Stimulated activated CD4-positive, alpha-beta T cell treated with anti-CD3 and anti-CD28 coated beads, Interleukin-15, amount 100 ng/mL, for 24 hours (primary cell): ENCODE measurements at regions not wholly inside any gene's neighbourhood (a gene's known extent, or its start where the extent isn't known, plus 50 kb on each side); places are given as distances from the start of the nearest gene placed in this dataset.
"Not testable (repeated sequence)": the region's sequence is repeated elsewhere in the genome, so short reads cannot be mapped to it uniquely, and the experiment has no call there.

Source experiments
- DNase-seq: peaks from one replicate; pipeline ENCODE4 v3.0.0-alpha.2; 2020

DNA sequence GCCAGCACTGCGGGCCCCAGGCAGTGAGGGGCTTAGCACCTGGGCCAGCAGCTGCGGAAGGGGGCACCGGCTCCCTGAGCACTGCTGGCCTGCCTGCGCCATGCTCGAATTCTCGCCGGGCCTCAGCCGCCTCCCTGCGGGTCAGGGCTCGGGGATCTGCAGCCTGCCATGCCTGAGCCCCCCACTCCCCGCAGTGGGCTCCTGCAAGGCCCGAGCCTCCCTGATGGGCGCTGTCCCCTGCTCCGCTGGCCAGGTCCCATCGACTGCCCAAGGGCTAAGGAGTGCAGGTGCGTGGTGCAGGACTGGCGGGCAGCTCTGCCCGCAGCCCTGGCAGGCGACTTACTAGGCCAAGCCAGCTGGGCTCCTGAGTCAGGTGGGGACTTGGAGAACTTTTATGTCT is 133.3 kb upstream of the LMNTD1 start:
- DNase-seq, result no peak

- DNase-seq, result no peak
Observed at GRCh38 chr12:25687226-25687625, 134.1 kb upstream of the LMNTD1 start.

- DNase-seq, result not testable (repeated sequence)
Observed at GRCh38 chr12:25688851-25689250, 135.8 kb upstream of the LMNTD1 start.

GRCh38 chr12:25689996-25690501 is 137.0 kb upstream of the LMNTD1 start:
- DNase-seq, result no peak

DNA sequence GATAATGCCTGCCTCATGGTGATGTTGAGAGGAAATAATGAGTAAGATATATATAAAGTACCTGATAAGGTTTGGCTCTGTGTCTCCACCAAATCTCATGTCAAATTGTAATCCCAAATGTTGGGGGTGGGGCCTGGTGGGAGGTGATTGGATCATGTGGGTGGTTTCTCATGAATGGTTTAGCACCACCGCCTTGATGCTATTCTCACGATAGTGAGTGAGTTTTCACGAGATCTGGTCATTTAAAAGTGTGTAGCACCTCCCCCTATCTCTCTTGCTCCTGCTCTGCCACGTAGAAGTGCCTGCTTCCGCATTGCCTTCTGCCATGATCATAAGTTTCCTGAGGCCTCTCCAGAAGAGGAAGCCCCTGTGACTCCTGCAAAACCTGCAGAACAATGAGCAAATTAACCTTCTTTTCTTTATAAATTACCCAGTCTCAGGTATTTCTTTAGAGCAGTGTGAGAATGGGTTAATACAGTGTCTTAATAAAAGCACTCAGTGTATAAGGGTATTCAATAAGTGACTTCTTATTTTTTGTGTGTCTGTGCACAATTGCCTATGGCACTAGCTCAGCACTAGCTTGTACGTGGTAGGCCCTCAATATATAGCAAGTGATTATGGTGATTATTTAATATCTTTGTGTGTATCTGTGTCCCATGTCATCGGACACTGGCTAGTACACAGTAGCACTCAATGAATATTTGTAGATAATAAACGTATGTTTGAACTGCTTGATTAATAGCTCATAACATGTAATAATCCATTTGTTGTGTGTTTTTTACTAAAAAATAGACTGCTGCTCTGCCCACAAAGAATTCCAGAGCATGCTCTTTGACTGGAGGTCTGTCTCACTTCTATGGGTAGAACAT is 138.1 kb upstream of the LMNTD1 start:
- no peak for DNase-seq

DNA sequence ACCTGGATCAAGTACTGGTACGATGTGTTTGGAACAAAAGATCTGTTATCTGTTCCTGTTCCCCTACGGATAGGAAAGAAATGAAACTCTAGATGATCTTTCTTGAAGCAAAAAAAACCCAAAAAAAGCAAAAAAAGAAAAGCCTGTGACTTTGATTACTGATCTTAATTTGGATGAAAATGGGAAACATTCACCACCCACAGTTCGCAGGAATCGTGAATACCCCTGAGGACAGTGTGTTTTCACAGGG is 138.7 kb upstream of the LMNTD1 start:
- no peak for DNase-seq

- DNase-seq, result no peak
Observed at GRCh38 chr12:25692115-25693035, 139.3 kb upstream of the LMNTD1 start.

GRCh38 chr12:25694072-25694471 is 141.0 kb upstream of the LMNTD1 start:
- no peak for DNase-seq

GRCh38 chr12:25695574-25695973 is 142.5 kb upstream of the LMNTD1 start:
- no peak for DNase-seq

GRCh38 chr12:25698772-25699171 is 145.7 kb upstream of the LMNTD1 start:
- DNase-seq, result no peak

DNA sequence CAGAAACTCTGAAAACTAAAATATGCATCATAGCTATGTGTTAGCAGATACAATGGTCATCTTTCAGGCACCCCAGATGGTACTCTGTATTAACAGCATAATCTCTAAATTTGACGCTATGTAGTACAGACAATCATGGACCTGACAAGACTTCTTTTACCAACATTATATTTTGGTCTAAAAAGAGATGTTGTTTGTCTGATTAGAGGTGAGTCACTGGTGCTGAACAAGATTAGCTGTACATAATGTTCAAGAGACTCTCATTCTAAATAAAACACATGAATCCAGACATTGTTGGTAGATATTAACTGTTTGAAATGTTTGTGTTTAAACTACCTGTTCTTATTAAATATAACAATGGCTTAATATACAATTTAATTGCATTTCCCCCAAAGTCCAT is 146.4 kb upstream of the LMNTD1 start:
- DNase-seq, result no peak

DNA sequence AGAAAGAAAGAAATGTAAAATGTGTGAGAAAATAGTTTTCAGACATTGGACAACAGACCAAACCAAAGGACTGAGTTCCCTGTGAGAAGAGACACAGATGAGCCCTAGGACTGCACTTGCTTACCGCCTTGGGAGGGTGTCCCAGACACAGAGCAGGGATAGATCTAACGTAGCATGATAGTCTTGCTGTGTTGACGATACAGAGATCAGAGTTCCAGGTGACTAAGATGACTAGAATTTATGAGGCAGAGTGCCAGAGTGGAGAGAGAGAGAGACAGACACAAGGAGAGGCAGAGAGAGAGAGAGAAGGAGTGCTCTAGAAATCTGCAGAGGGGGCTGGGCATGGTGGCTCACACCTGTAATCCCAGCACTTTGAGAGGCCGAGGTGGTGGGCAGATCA is 148.2 kb upstream of the LMNTD1 start:
- no peak for DNase-seq

DNA sequence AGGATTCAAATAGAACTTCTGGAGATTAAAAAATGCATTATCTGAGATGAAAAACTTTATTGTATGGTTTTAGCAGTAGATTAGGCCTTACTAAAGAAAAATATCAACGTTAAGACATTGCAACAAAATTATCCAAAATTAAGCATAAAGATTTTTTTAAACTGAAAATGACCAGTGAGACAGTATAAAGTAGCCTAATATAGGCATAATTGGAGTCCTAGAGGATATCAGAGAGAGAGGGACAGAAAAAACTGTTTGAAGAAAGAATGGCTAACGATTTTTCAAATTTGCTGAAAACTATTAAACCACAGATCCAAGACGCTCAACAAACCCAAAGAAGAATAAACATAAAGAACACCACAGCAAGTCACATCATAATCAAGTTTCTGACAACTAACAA is 149.5 kb upstream of the LMNTD1 start:
- DNase-seq, result no peak

DNA sequence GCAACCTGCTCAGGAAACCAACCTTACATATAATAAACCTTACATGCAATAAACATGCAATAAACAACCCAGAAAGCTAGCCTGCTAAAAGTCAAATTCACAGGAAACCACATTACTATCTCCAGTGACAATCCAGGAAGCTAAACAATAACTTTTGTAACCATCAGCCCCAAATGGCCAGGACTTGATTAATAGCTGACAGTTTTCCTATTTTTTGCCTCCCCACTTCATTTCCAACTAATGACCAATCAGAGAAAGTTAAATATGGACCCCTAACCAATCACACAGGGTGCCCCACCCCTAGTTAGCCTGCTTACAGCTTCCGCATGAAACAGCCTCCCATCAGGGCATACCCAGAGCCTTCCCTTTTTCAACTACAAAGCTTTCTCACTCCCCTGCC is 152.2 kb upstream of the LMNTD1 start:
- no peak for DNase-seq

DNA sequence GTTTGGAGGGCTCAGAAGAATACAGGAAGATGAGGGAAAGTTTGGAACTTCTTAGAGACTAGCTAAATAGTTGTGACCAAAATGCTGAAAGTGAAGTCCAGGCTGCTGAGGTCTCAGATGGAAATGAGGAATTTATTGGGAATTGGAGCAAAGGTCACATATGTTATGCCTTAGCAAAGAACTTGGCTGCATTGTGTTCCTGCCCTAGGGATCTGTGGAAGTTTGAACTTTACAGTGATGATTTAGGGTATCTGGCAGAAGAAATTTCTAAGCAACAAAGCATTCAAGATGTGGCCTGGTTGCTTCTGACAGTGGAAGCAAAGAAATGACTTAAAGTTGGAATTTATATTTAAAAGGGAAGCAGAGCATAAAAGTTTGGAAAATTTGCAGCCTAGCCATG is 153.6 kb upstream of the LMNTD1 start:
- not testable (repeated sequence) for DNase-seq

DNA sequence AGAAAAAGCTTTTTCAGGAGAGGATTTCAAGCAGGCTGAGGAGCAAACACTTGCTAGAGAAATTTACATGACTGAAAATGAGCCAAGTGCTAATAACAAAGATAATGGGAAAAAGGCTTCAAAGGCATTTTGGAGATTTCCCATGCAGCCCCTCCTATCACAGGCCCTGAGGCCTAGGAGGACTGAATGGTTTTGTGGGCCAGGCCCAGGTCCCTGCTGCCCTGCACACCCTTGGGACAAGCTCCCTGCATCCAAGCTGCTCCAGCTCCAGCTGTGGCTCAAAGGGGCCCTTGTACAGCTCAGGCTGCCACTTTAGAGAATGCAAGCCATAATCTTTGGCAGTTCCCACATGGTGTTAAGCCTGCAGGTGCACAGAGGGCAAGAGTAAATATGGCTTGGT is 154.0 kb upstream of the LMNTD1 start:
- no peak for DNase-seq

DNA sequence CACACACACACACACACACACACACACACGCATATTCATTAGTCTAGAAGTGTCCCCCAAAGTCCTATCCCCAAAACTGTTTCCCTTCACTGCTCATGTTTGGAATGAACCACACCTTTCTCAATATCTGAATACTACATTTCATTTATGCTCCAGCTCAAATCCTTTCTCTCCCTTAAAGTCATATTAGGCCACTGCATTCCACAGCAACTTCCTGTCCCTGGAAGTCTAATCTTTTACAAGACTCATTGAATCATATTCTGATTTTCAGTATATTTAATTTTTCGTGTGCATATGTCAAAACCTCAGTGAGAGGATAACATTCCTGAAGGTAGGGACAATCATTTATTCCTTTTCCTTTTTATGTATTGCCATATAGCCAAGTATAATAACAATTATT is 155.6 kb upstream of the LMNTD1 start:
- no peak for DNase-seq

DNA sequence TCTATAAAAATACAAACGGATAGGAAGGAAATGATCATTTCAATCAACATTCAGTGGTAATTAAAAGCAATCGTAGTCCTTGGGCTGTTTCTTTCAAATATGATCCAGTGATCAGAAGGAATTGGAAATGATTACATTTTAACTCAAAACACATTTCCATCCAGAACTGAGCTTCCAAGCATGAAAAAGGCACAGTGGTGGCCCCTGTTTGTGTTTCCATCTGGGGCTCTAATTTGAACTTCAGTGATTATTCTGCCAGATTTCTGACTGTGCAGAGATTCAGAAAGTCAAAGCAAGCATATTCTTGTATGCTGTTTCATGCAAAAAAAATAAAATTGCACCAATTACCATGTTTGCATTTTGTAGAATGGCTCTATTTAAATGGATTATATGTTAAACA is 157.0 kb upstream of the LMNTD1 start:
- DNase-seq, result no peak

GRCh38 chr12:25710938-25711605 is 158.0 kb upstream of the LMNTD1 start:
- not testable (repeated sequence) for DNase-seq

- DNase-seq, result no peak
Observed at GRCh38 chr12:25712169-25712568, 159.1 kb upstream of the LMNTD1 start.

DNA sequence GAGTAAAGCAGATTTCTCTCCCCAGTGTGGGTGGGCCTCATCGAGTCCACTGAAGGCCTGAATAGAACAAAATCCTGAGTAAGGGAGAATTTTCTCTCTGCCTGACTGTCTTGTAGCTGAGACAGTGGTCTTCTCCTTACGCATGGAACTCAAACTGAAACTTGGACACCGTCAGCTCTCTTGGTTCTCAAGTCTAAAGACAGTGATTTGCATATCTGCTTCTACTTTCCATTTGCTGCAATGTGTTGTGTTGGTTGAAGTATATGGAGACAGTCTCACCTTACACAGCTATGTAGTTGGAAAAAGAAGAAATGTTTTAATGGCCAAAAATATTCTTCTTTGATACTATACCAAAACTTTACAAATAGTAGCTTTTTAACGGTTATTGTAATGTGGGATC is 160.2 kb upstream of the LMNTD1 start:
- DNase-seq, result no peak

DNA sequence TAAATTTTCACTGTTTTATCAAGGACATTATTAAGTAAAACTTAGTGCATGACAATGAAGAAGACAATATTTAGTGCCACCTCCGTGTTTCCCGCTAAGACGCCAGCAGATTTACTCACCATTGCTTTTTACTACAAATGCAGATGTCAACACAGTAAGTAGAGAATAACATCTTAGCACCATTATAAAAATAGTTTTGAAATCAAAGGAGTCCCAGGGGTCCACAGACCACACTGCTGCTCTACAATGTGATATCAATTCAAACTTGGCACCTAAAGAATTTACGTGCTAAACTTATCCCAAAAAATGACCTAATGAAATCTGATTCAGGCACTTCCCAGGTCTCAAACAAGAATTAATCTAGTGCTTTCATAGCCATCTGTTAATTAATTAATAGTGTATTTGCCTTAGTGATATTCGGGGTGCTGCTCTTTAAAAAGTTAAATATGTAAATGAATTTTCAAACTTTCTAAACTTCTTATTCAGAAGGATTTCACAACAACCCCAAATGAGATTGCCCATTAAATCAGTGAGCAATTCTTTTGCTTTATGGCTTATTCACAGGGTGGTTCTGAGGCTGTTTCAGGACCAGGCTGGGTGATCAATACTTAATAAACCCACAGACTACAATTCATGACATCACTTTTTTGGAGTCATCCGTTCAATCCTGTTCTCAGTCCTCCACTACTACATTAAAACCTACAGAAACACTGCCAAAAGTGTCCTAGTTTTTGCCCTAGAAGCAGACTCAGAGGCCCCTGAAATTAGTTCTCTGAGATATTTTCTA is 161.3 kb upstream of the LMNTD1 start:
- DNase-seq, result no peak

DNA sequence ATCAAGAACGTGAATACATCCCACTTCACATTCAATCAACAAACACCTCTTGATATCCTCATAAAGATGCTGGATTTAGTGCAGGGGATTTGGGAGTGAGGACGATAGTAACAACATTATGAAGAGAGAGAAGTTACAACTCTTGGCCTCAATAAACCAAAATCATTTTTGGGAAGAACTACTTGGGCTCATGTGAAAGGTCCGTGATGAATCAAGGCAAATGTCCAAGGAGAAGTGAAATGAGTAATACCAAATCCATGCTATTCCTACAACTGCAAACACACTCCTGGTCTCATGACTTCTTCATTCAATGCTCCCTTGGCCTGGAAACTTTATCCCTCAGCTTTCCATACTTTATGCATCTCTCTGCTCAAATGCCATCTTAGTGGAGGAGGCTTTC is 162.0 kb upstream of the LMNTD1 start:
- no peak for DNase-seq
